ENCODE measurements at regions not wholly inside any gene's neighbourhood (a gene's known extent, or its start where the extent isn't known, plus 50 kb on each side); places are given as distances from the start of the nearest gene placed in this dataset.

DNA sequence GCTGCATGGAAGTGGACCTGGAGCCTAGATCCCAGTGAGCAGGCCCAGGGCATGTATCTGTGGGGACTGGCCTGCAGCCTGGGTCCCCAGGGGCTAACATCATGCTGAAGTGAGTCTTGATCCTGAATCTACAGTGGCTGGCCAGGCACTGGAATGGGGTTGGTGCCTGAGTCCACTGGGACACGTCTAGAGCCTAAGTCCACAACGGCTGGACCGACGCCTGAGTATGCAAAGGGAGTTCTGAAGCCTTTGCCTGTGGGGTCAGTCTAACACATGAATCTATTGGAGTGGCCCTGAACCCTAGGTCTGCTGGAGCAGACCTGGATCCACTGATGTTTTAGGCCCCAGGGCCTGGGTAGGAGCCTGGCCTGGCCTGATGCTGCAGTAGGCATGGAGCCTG, 665.5 kb downstream of the DCDC2C start:
- no peak for TF ChIP-seq TAF1 (IDR thresholded peaks at IDR 0.05; ENCODE audit: borderline replicate concordance, insufficient read depth, low read length)
- TF ChIP-seq, protein P1, sequence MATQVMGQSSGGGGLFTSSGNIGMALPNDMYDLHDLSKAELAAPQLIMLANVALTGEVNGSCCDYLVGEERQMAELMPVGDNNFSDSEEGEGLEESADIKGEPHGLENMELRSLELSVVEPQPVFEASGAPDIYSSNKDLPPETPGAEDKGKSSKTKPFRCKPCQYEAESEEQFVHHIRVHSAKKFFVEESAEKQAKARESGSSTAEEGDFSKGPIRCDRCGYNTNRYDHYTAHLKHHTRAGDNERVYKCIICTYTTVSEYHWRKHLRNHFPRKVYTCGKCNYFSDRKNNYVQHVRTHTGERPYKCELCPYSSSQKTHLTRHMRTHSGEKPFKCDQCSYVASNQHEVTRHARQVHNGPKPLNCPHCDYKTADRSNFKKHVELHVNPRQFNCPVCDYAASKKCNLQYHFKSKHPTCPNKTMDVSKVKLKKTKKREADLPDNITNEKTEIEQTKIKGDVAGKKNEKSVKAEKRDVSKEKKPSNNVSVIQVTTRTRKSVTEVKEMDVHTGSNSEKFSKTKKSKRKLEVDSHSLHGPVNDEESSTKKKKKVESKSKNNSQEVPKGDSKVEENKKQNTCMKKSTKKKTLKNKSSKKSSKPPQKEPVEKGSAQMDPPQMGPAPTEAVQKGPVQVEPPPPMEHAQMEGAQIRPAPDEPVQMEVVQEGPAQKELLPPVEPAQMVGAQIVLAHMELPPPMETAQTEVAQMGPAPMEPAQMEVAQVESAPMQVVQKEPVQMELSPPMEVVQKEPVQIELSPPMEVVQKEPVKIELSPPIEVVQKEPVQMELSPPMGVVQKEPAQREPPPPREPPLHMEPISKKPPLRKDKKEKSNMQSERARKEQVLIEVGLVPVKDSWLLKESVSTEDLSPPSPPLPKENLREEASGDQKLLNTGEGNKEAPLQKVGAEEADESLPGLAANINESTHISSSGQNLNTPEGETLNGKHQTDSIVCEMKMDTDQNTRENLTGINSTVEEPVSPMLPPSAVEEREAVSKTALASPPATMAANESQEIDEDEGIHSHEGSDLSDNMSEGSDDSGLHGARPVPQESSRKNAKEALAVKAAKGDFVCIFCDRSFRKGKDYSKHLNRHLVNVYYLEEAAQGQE (IDR thresholded peaks at IDR 0.05; ENCODE audit: insufficient read depth in 1 of 2, low read depth in 2 of 2, low read length in 2 of 2) = no peak
- TF ChIP-seq SIN3A (IDR thresholded peaks at IDR 0.05; ENCODE audit: borderline replicate concordance, insufficient read depth, low read length) = no peak
- TF ChIP-seq POLR2AphosphoS5 (IDR thresholded peaks at IDR 0.05; ENCODE audit: low read depth, low read length) = no peak
- TF ChIP-seq FOXP2 (optimal IDR thresholded peaks at IDR 0.05; ENCODE audit: borderline replicate concordance, extremely low read depth, extremely low read length, insufficient read depth) = no peak
